Activated T-cell treated with anti-CD3 and anti-CD28 coated beads, Interleukin-2, amount 50 U/mL, for 72 hours (primary cell): ENCODE measurements at regions not wholly inside any gene's neighbourhood (a gene's known extent, or its start where the extent isn't known, plus 50 kb on each side); places are given as distances from the start of the nearest gene placed in this dataset.

Source experiments
- ATAC-seq, 2 donors: fragments of 150-1000 bp; cut with Tn5 transposase; replicated peaks in 1 of 2; 2 replicates each; pipeline ENCODE4 v1.10.0; 2021; ENCODE audit warnings: moderate library complexity in 2 of 2, mild to moderate bottlenecking in 1 of 2
- DNase-seq, 2 donors: peaks; one replicate each; pipeline ENCODE4 v3.0.0; 2021 to 2022; ENCODE audit warnings: mixed read lengths in 1 of 2
- H3K27ac Mint-ChIP-seq: one replicate; pipeline ENCODE4 v1.8.0; 2022; ENCODE audit warnings: mild to moderate bottlenecking, moderate library complexity, mixed read lengths
- H3K27me3 Mint-ChIP-seq: one replicate; pipeline ENCODE4 v1.8.0; 2022; ENCODE audit warnings: low read depth, mixed read lengths
- H3K36me3 Mint-ChIP-seq, 2 donors: one replicate each; pipeline ENCODE4 v1.8.0; 2022; ENCODE audit warnings: mixed read lengths in 2 of 2, mild to moderate bottlenecking in 1 of 2; ENCODE audit not compliant: insufficient read depth in 2 of 2
- H3K4me1 Mint-ChIP-seq: one replicate; pipeline ENCODE4 v1.8.0; 2022; ENCODE audit warnings: low read depth, mixed read lengths
- H3K4me3 Mint-ChIP-seq, 2 donors: one replicate each; pipeline ENCODE4 v1.8.0; 2022; ENCODE audit warnings: mild to moderate bottlenecking in 2 of 2, mixed read lengths in 2 of 2, moderate library complexity in 2 of 2
- H3K9me3 Mint-ChIP-seq, 2 donors: one replicate each; pipeline ENCODE4 v1.8.0; 2022; ENCODE audit warnings: mixed read lengths in 2 of 2

GRCh38 chr11:127056338-127056971 lies 55.9 kb upstream of the KIRREL3 start:
- Mint-ChIP-seq H3K36me3 (no peaks in the 10 kb centered on the region), H3K27me3 (no peaks in the 10 kb centered on the region), H3K27ac (no peak overlapping the region), H3K4me3 (no peak overlapping the region), H3K4me1 (no peaks in the 10 kb centered on the region), H3K9me3 (peaks cover 0 to 5% of the 10 kb centered on the region in 2 donors)
- DNase-seq (no peak), ATAC-seq (no peak)

DNA sequence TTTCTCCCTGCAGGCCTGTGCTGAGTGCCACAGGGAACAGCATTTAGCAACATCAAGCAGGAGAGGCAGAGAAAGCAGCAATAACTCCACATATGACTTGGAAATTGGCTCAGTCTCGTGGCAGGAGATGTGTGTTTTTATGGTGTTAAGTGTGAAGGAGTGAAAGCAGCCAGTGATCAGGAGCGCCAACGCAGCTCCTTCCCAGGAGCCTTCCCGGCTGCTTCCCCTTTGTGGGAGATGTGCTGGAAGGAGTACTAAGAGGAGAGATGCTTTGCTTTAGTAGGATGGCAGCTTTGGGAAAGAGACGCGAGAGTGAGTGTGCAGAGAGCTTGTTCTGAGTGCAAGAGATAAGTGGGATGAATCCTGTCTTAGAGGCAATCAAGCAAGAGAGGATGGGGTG lies 54.7 kb upstream of the KIRREL3 start:
- DNase-seq: no peak
- Mint-ChIP-seq H3K4me3 (no peak overlapping the region), H3K27me3 (no peaks in the 10 kb centered on the region), H3K27ac (no peak overlapping the region), H3K9me3 (peaks cover 0 to 5% of the 10 kb centered on the region in 2 donors), H3K4me1 (no peaks in the 10 kb centered on the region), H3K36me3 (no peaks in the 10 kb centered on the region)
- no peak for ATAC-seq

- Mint-ChIP-seq H3K4me1 (no peaks in the 10 kb centered on the region), H3K27me3 (no peaks in the 10 kb centered on the region), H3K27ac (no peak overlapping the region), H3K36me3 (no peaks in the 10 kb centered on the region), H3K9me3 (peaks cover 0 to 5% of the 10 kb centered on the region in 2 donors), H3K4me3 (no peak overlapping the region)
- DNase-seq: no peak
- ATAC-seq: no peak
These were observed 53.6 kb upstream of the KIRREL3 start for GRCh38 chr11:127054153-127054552.

- Mint-ChIP-seq H3K27ac (no peak overlapping the region), H3K4me1 (no peaks in the 10 kb centered on the region), H3K9me3 (peaks cover 0 to 5% of the 10 kb centered on the region in 2 donors), H3K4me3 (no peak overlapping the region), H3K36me3 (no peaks in the 10 kb centered on the region), H3K27me3 (no peaks in the 10 kb centered on the region)
- no peak for ATAC-seq
- no peak for DNase-seq
These were observed 51.8 kb upstream of the KIRREL3 start for GRCh38 chr11:127052404-127052803.
